DOHH2 (cell line): ENCODE measurements at regions not wholly inside any gene's neighbourhood (a gene's known extent, or its start where the extent isn't known, plus 50 kb on each side); places are given as distances from the start of the nearest gene placed in this dataset.

Source experiments
- H3F3A ChIP-seq: fragments of 200-600 bp; sonication (generic), shearing (Covaris generic); 2 replicates; pipeline ENCODE4 v1.6.0; 2016; ENCODE audit warnings: antibody characterized with exemption, mild to moderate bottlenecking; ENCODE audit not compliant: control insufficient read depth, insufficient read depth
- H3K27ac ChIP-seq: fragments of 200-600 bp; sonication (generic); 2 replicates; pipeline ENCODE4 v1.5.1; 2014; ENCODE audit warnings: low read depth, mild to moderate bottlenecking, low read length, moderate library complexity
- H3K27me3 ChIP-seq: fragments of 200-600 bp; sonication (generic); 2 replicates; pipeline ENCODE4 v1.6.1; 2014; ENCODE audit warnings: mild to moderate bottlenecking, low read length, mixed read lengths; ENCODE audit not compliant: control insufficient read depth
- H3K36me3 ChIP-seq: fragments of 200-600 bp; sonication (generic); 2 replicates; pipeline ENCODE4 v1.6.1; 2014; ENCODE audit warnings: mild to moderate bottlenecking, low read length, moderate library complexity, mixed read lengths; ENCODE audit not compliant: control insufficient read depth
- H3K4me1 ChIP-seq: fragments of 200-600 bp; sonication (generic); 2 replicates; pipeline ENCODE4 v1.6.1; 2014; ENCODE audit warnings: mild to moderate bottlenecking, low read length, mixed read lengths; ENCODE audit not compliant: control insufficient read depth
- H3K4me2 ChIP-seq: fragments of 200-600 bp; sonication (generic); 2 replicates; pipeline ENCODE4 v1.6.0; 2014; ENCODE audit warnings: mild to moderate bottlenecking, low read length, moderate library complexity
- H3K4me3 ChIP-seq: fragments of 200-600 bp; sonication (generic); 2 replicates; pipeline ENCODE4 v1.5.1; 2014; ENCODE audit warnings: mild to moderate bottlenecking, low read length, mixed read lengths
- H3K79me2 ChIP-seq: fragments of 200-600 bp; sonication (generic); 2 replicates; pipeline ENCODE4 v1.6.1; 2014; ENCODE audit warnings: mild to moderate bottlenecking, low read length, mixed read lengths; ENCODE audit not compliant: control insufficient read depth
- H3K9me2 ChIP-seq: fragments of 200-600 bp; sonication (generic); replicated peaks from 2 replicates; pipeline ENCODE4 v1.6.1; 2014; ENCODE audit warnings: mild to moderate bottlenecking, low read length, mixed read lengths; ENCODE audit not compliant: control insufficient read depth
- H3K9me3 ChIP-seq: fragments of 200-600 bp; sonication (generic); 2 replicates; pipeline ENCODE4 v1.6.1; 2014; ENCODE audit warnings: antibody characterized with exemption, low read length, mixed read lengths; ENCODE audit not compliant: control insufficient read depth, insufficient read depth
- H4K20me1 ChIP-seq: fragments of 200-600 bp; sonication (generic); 2 replicates; pipeline ENCODE4 v1.6.0; 2014; ENCODE audit warnings: low read depth, mild to moderate bottlenecking, antibody characterized with exemption, low read length, moderate library complexity; ENCODE audit not compliant: control insufficient read depth, insufficient read depth
- EZH2phosphoT487 ChIP-seq: fragments of 200-600 bp; sonication (generic); IDR thresholded peaks from 2 replicates; pipeline ENCODE4 v1.6.1; 2017; ENCODE audit warnings: borderline replicate concordance, mild to moderate bottlenecking, antibody characterized with exemption, low read length, moderate library complexity, mixed read lengths
- TF ChIP-seq, protein P1 (sequence below): fragments of 200-600 bp; sonication (generic); IDR thresholded peaks from one replicate; pipeline ENCODE4 v1.5.1; 2014; ENCODE audit warnings: antibody characterized with exemption, mild to moderate bottlenecking, low read depth, low read length; ENCODE audit not compliant: poor library complexity, severe bottlenecking

DNA sequence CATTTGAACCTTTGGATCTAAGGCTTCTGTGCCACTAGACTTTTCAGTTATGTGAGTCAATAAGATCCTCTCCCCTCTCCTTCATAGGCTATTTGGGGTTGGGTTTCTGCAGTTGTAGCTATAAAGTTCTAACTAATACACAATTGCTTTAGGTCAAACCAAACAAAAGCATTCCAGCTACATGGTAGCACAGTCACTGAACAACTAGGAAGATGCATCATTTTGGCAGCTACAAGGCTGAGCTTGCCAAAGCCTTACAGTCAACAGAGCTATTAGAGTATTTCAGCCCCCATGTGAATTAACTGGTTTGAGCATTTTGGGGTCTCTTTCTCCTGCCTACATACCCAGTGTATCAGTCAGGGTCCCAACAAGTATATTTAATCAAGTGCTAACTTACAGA is 234.6 kb downstream of the ZNF608 start:
- Histone ChIP-seq H4K20me1 (no peaks in the 10 kb centered on the region), H3K4me3 (no peak overlapping the region), H3K79me2 (no peaks in the 10 kb centered on the region), H3K27ac (no peak overlapping the region), H3K9me2 (no peaks in the 10 kb centered on the region), H3K9me3 (no peaks in the 10 kb centered on the region), H3K4me2 (no peak overlapping the region), H3F3A (no peaks in the 10 kb centered on the region), H3K4me1 (no peaks in the 10 kb centered on the region), H3K27me3 (no peaks in the 10 kb centered on the region), H3K36me3 (no peaks in the 10 kb centered on the region)
- no peak for TF ChIP-seq EZH2phosphoT487
- TF ChIP-seq, protein P1, sequence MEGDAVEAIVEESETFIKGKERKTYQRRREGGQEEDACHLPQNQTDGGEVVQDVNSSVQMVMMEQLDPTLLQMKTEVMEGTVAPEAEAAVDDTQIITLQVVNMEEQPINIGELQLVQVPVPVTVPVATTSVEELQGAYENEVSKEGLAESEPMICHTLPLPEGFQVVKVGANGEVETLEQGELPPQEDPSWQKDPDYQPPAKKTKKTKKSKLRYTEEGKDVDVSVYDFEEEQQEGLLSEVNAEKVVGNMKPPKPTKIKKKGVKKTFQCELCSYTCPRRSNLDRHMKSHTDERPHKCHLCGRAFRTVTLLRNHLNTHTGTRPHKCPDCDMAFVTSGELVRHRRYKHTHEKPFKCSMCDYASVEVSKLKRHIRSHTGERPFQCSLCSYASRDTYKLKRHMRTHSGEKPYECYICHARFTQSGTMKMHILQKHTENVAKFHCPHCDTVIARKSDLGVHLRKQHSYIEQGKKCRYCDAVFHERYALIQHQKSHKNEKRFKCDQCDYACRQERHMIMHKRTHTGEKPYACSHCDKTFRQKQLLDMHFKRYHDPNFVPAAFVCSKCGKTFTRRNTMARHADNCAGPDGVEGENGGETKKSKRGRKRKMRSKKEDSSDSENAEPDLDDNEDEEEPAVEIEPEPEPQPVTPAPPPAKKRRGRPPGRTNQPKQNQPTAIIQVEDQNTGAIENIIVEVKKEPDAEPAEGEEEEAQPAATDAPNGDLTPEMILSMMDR = no peak

DNA sequence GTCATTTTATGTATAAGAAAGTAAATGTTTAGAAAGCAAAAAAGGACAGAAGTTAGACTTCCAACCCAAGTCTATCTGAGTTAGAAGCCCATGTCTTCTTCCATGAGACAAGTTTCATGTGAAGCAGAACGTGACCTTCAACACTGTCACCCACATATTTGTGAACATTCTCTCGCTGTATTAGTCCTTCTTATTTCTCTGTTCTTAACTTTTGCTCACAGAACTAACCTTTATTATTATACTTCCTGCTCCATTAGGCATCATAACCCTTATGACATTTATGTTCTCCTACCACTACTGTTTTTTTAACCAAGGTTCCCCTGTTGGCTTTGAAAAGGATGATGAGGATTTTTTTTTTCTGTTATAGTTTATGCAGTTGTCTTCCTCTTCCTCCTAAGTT is 238.8 kb downstream of the ZNF608 start:
- no peaks in the 10 kb centered on the region for H3K9me3 ChIP-seq
- no peaks in the 10 kb centered on the region for H4K20me1 ChIP-seq
- no peaks in the 10 kb centered on the region for H3K79me2 ChIP-seq
- H3K4me3 ChIP-seq = no peak overlapping the region
- no peaks in the 10 kb centered on the region for H3K36me3 ChIP-seq
- no peak overlapping the region for H3K4me2 ChIP-seq
- no peak for TF ChIP-seq EZH2phosphoT487
- TF ChIP-seq, protein P1 = no peak
- no peaks in the 10 kb centered on the region for H3K9me2 ChIP-seq
- H3K4me1 ChIP-seq = peaks cover 12% of the 10 kb centered on the region
- no peaks in the 10 kb centered on the region for H3K27me3 ChIP-seq
- H3F3A ChIP-seq = no peaks in the 10 kb centered on the region
- no peak overlapping the region for H3K27ac ChIP-seq

- Histone ChIP-seq H3K4me3 (no peak overlapping the region), H3K4me1 (peaks cover 12% of the 10 kb centered on the region), H4K20me1 (no peaks in the 10 kb centered on the region), H3K9me2 (no peaks in the 10 kb centered on the region), H3K4me2 (no peak overlapping the region), H3K27ac (no peak overlapping the region), H3F3A (no peaks in the 10 kb centered on the region), H3K36me3 (no peaks in the 10 kb centered on the region), H3K9me3 (no peaks in the 10 kb centered on the region), H3K27me3 (no peaks in the 10 kb centered on the region), H3K79me2 (no peaks in the 10 kb centered on the region)
- TF ChIP-seq EZH2phosphoT487 = no peak
- TF ChIP-seq, protein P1 = no peak
These were observed 242.1 kb downstream of the ZNF608 start for GRCh38 chr5:124504081-124504916.
